DOHH2 (cell line): ENCODE measurements at regions not wholly inside any gene's neighbourhood (a gene's known extent, or its start where the extent isn't known, plus 50 kb on each side); places are given as distances from the start of the nearest gene placed in this dataset.

Experiments used
- CTCF ChIP-seq: fragments of 200-600 bp; sonication (generic); IDR thresholded peaks from one replicate; pipeline ENCODE4 v1.5.1; 2014; ENCODE audit warnings: antibody characterized with exemption, mild to moderate bottlenecking, low read depth, low read length; ENCODE audit not compliant: poor library complexity, severe bottlenecking
- EZH2phosphoT487 ChIP-seq: fragments of 200-600 bp; sonication (generic); IDR thresholded peaks from 2 replicates; pipeline ENCODE4 v1.6.1; 2017; ENCODE audit warnings: borderline replicate concordance, mild to moderate bottlenecking, antibody characterized with exemption, low read length, moderate library complexity, mixed read lengths

GRCh38 chr5:17080361-17080760 lies 137.1 kb upstream of the BASP1 start:
- TF ChIP-seq CTCF = no peak
- no peak for TF ChIP-seq EZH2phosphoT487
